ENCODE measurements at regions not wholly inside any gene's neighbourhood (a gene's known extent, or its start where the extent isn't known, plus 50 kb on each side); places are given as distances from the start of the nearest gene placed in this dataset.
"Not testable (repeated sequence)": the region's sequence is repeated elsewhere in the genome, so short reads cannot be mapped to it uniquely, and the experiment has no call there.

- no TSS peak for BruUV-seq (replicated peaks)
- Mint-ChIP-seq H3K4me3 (ENCODE audit: unreplicated experiment) (no peak overlapping the region), H3K36me3 (ENCODE audit: insufficient read depth, unreplicated experiment) (no peaks in the 10 kb centered on the region), H3K27ac (ENCODE audit: unreplicated experiment) (no peak overlapping the region), H3K27me3 (ENCODE audit: insufficient read depth, unreplicated experiment) (no peaks in the 10 kb centered on the region), H3K9me3 (ENCODE audit: unreplicated experiment) (peaks cover 28% of the 10 kb centered on the region), H3K4me1 (ENCODE audit: low read depth, unreplicated experiment) (no peaks in the 10 kb centered on the region)
- Histone ChIP-seq H3K36me3 (ENCODE audit: control insufficient read depth, insufficient read depth, low read length) (no peaks in the 10 kb centered on the region), H3K9me3 (no peaks in the 10 kb centered on the region; the same call in 1 of the 2 replicates), H3K27me3 (replicated peaks; ENCODE audit: control insufficient read depth, insufficient read depth, low read length) (no peaks in the 10 kb centered on the region), H3K4me1 (no peaks in the 10 kb centered on the region), H3K4me3 (ENCODE audit: low read depth, low read length) (no peak overlapping the region)
- intact Hi-C loops (cut with micrococcal nuclease; ENCODE audit: unreplicated experiment) = no loop called here
- ChIA-PET CTCF (no interaction called here), POLR2A (no interaction called here)
- no peak for DNase-seq
- no peak for TF ChIP-seq CTCF (IDR thresholded peaks at IDR 0.05; ENCODE audit: insufficient read depth in 1 of 2, low read depth in 1 of 2, low read length in 1 of 2, severe bottlenecking in 1 of 2, unreplicated experiment in 1 of 2)
Measured at GRCh38 chr11:97072420-97072819, 682.6 kb downstream of the JRKL start.

- H3K9me3 Mint-ChIP-seq (ENCODE audit: unreplicated experiment) = peaks cover 21% of the 10 kb centered on the region
- H3K27me3 Mint-ChIP-seq (ENCODE audit: insufficient read depth, unreplicated experiment); H3K4me3 Mint-ChIP-seq (ENCODE audit: unreplicated experiment); H3K4me1 Mint-ChIP-seq (ENCODE audit: low read depth, unreplicated experiment); H3K36me3 ChIP-seq (ENCODE audit: control insufficient read depth, insufficient read depth, low read length); H3K27ac Mint-ChIP-seq (ENCODE audit: unreplicated experiment); BruUV-seq (replicated peaks); CTCF ChIA-PET; H3K27me3 ChIP-seq (replicated peaks; ENCODE audit: control insufficient read depth, insufficient read depth, low read length); H3K4me3 ChIP-seq (ENCODE audit: low read depth, low read length); DNase-seq; intact Hi-C loops (cut with micrococcal nuclease; ENCODE audit: unreplicated experiment); POLR2A ChIA-PET; H3K9me3 ChIP-seq; H3K36me3 Mint-ChIP-seq (ENCODE audit: insufficient read depth, unreplicated experiment); H3K4me1 ChIP-seq: not testable (repeated sequence)
Measured at GRCh38 chr11:97076666-97077065, 686.9 kb downstream of the JRKL start.

GRCh38 chr11:97078443-97078842 lies 688.6 kb downstream of the JRKL start:
- no TSS peak for BruUV-seq (replicated peaks)
- CTCF ChIA-PET = no interaction called here
- H3K9me3 Mint-ChIP-seq (ENCODE audit: unreplicated experiment) = peaks cover 3% of the 10 kb centered on the region

More at GRCh38 chr11:97078443-97078842, 688.6 kb downstream of the JRKL start:
- H3K27me3 Mint-ChIP-seq (ENCODE audit: insufficient read depth, unreplicated experiment) = peaks cover 2% of the 10 kb centered on the region
- Histone ChIP-seq H3K27me3 (replicated peaks; ENCODE audit: control insufficient read depth, insufficient read depth, low read length) (no peaks in the 10 kb centered on the region), H3K9me3 (no peaks in the 10 kb centered on the region), H3K36me3 (ENCODE audit: control insufficient read depth, insufficient read depth, low read length) (no peaks in the 10 kb centered on the region), H3K4me3 (ENCODE audit: low read depth, low read length) (no peak overlapping the region), H3K4me1 (no peaks in the 10 kb centered on the region)
- POLR2A ChIA-PET = no interaction called here
- intact Hi-C loops (cut with micrococcal nuclease; ENCODE audit: unreplicated experiment) = no loop called here
- no peaks in the 10 kb centered on the region for H3K36me3 Mint-ChIP-seq (ENCODE audit: insufficient read depth, unreplicated experiment)
- H3K4me1 Mint-ChIP-seq (ENCODE audit: low read depth, unreplicated experiment) = no peaks in the 10 kb centered on the region
- H3K27ac Mint-ChIP-seq (ENCODE audit: unreplicated experiment) = no peak overlapping the region
- TF ChIP-seq CTCF (IDR thresholded peaks at IDR 0.05; ENCODE audit: insufficient read depth in 1 of 2, low read depth in 1 of 2, low read length in 1 of 2, severe bottlenecking in 1 of 2, unreplicated experiment in 1 of 2) = no peak
- H3K4me3 Mint-ChIP-seq (ENCODE audit: unreplicated experiment) = no peak overlapping the region
- DNase-seq = no peak
